ENCODE measurements at regions not wholly inside any gene's neighbourhood (a gene's known extent, or its start where the extent isn't known, plus 50 kb on each side); places are given as distances from the start of the nearest gene placed in this dataset.

GRCh38 chr9:28730111-28730510, 1156.8 kb upstream of the C9orf72 start:
- Histone ChIP-seq H4K20me1 (ENCODE audit: control insufficient read depth, insufficient read depth, insufficient read length) (no peaks in the 10 kb centered on the region), H2BK120ac (ENCODE audit: low read depth, low read length, poor library complexity, severe bottlenecking) (no peak overlapping the region), H3K27ac (ENCODE audit: insufficient read length, low read depth, low read length) (no peak overlapping the region), H2BK12ac (ENCODE audit: insufficient read length, low read depth, low read length) (no peak overlapping the region), H3K56ac (ENCODE audit: insufficient read length, low read depth, low read length) (no peak overlapping the region), H3K4me1 (ENCODE audit: insufficient read depth, low read length) (no peaks in the 10 kb centered on the region), H3K23ac (ENCODE audit: insufficient read length, low read depth, low read length) (no peak overlapping the region), H2BK20ac (ENCODE audit: low read depth, low read length, poor library complexity, severe bottlenecking) (no peak overlapping the region), H4K5ac (ENCODE audit: insufficient read length, low read depth, low read length) (no peak overlapping the region), H3K27me3 (ENCODE audit: insufficient read depth, low read length) (no peaks in the 10 kb centered on the region), H3K14ac (ENCODE audit: insufficient read depth, low read length) (no peak overlapping the region), H3K9ac (ENCODE audit: extremely low read depth, insufficient read length, low read length) (no peak overlapping the region), H3K4ac (ENCODE audit: low read depth, low read length) (no peak overlapping the region), H3K18ac (ENCODE audit: insufficient read length, low read depth, low read length) (no peak overlapping the region), H3K9me3 (ENCODE audit: control insufficient read depth, low read depth, low read length) (no peaks in the 10 kb centered on the region), H2BK15ac (ENCODE audit: low read depth, low read length) (no peak overlapping the region), H3K79me1 (ENCODE audit: insufficient read depth, low read depth, low read length, poor library complexity, severe bottlenecking) (no peaks in the 10 kb centered on the region), H4K8ac (replicated peaks; ENCODE audit: insufficient read length, low read depth, low read length) (no peak overlapping the region), H2AFZ (ENCODE audit: low read length) (no peak overlapping the region), H3K4me2 (ENCODE audit: insufficient read depth, insufficient read length, low read length) (no peak overlapping the region), H3T11ph (ENCODE audit: low read length) (no peak overlapping the region), H3K79me2 (ENCODE audit: insufficient read depth, low read length) (no peaks in the 10 kb centered on the region), H2AK5ac (ENCODE audit: insufficient read length, low read length) (no peak overlapping the region), H4K91ac (ENCODE audit: insufficient read length, low read depth, low read length) (no peak overlapping the region), H3K23me2 (ENCODE audit: insufficient read length, low read depth, low read length, poor library complexity, severe bottlenecking) (no peaks in the 10 kb centered on the region), H2BK5ac (ENCODE audit: insufficient read length, low read length) (no peak overlapping the region)
- H3K27ac Mint-ChIP-seq: 0 out of 7 replicates have a peak overlapping the region, but pooled peaks of 1 of the 3 experiments have one; percentile 7
- H3K36me3 Mint-ChIP-seq (ENCODE audit: insufficient read depth in 1 of 3, low read depth in 3 of 3): no peaks in the 10 kb centered on the region
- no peak for TF ChIP-seq CTCF (conservative IDR thresholded peaks at IDR 0.05)
- H3K4me3 Mint-ChIP-seq: no peak overlapping the region
- no peaks in the 10 kb centered on the region for H3K9me3 Mint-ChIP-seq
- no CpG with 5 or more reads among the region's 2 CpGs for WGBS (ENCODE audit: extremely low coverage, insufficient read length, low lambda C conversion rate)
- DNase-seq: no peak
- H3K4me1 Mint-ChIP-seq: no peaks in the 10 kb centered on the region
- no peaks in the 10 kb centered on the region for H3K27me3 Mint-ChIP-seq (ENCODE audit: low read depth)

Measured in H9 (cell line).